G401 (cell line): ENCODE measurements at regions not wholly inside any gene's neighbourhood (a gene's known extent, or its start where the extent isn't known, plus 50 kb on each side); places are given as distances from the start of the nearest gene placed in this dataset.
"Not testable (repeated sequence)": the region's sequence is repeated elsewhere in the genome, so short reads cannot be mapped to it uniquely, and the experiment has no call there.

ENCODE experiments used
- DNase-seq: peaks from one replicate; pipeline ENCODE4 v3.0.0-alpha.2; 2015; ENCODE audit warnings: low spot score
- in situ Hi-C: cut with HindIII; loops from 2 replicates; pipeline ENCODE4 v1.10.0; 2016; ENCODE audit warnings: low sequenced_read_pairs, mixed read lengths

- in situ Hi-C loops = no loop called here
- DNase-seq = no peak
These were observed 55.0 kb upstream of the PPP1R2C start for GRCh38 chrX:42832764-42833549.

GRCh38 chrX:42833550-42833940 is 55.6 kb upstream of the PPP1R2C start:
- DNase-seq, in situ Hi-C loops: not testable (repeated sequence)

- in situ Hi-C loops = no loop called here
- no peak for DNase-seq
These were observed 59.3 kb upstream of the PPP1R2C start for GRCh38 chrX:42837101-42837726.

- DNase-seq = no peak
- in situ Hi-C loops = no loop called here
These were observed 59.8 kb upstream of the PPP1R2C start for GRCh38 chrX:42837747-42838146.

GRCh38 chrX:42839632-42840031 is 61.7 kb upstream of the PPP1R2C start:
- in situ Hi-C loops = no loop called here
- no peak for DNase-seq

GRCh38 chrX:42846741-42847140 is 68.8 kb upstream of the PPP1R2C start:
- in situ Hi-C loops = no loop called here
- DNase-seq = no peak

- DNase-seq = no peak
- in situ Hi-C loops = no loop called here
These were observed 77.3 kb upstream of the PPP1R2C start for GRCh38 chrX:42855259-42855658.

GRCh38 chrX:42857766-42858165 is 79.8 kb upstream of the PPP1R2C start:
- DNase-seq = no peak
- in situ Hi-C loops = no loop called here

- in situ Hi-C loops = no loop called here
- no peak for DNase-seq
These were observed 91.0 kb upstream of the PPP1R2C start for GRCh38 chrX:42869011-42869410.

GRCh38 chrX:42869659-42870476 is 91.9 kb upstream of the PPP1R2C start:
- in situ Hi-C loops = no loop called here
- DNase-seq = no peak

GRCh38 chrX:42886519-42886918 is 108.6 kb upstream of the PPP1R2C start:
- DNase-seq = no peak
- in situ Hi-C loops = no loop called here

- in situ Hi-C loops = no loop called here
- DNase-seq = no peak
These were observed 123.0 kb upstream of the PPP1R2C start for GRCh38 chrX:42900947-42901346.

- DNase-seq = no peak
- in situ Hi-C loops = no loop called here
These were observed 124.5 kb upstream of the PPP1R2C start for GRCh38 chrX:42902513-42902912.

- in situ Hi-C loops = no loop called here
- DNase-seq = no peak
These were observed 142.8 kb upstream of the PPP1R2C start for GRCh38 chrX:42920752-42921151.

GRCh38 chrX:42930071-42930470 is 152.1 kb upstream of the PPP1R2C start:
- in situ Hi-C loops = no loop called here
- no peak for DNase-seq

- DNase-seq = no peak
- in situ Hi-C loops = no loop called here
These were observed 153.0 kb upstream of the PPP1R2C start for GRCh38 chrX:42930951-42931350.

- in situ Hi-C loops = no loop called here
- no peak for DNase-seq
These were observed 155.2 kb upstream of the PPP1R2C start for GRCh38 chrX:42933187-42933586.

GRCh38 chrX:42934020-42934726 is 156.2 kb upstream of the PPP1R2C start:
- in situ Hi-C loops = no loop called here
- DNase-seq = no peak

GRCh38 chrX:42941671-42942070 is 163.7 kb upstream of the PPP1R2C start:
- no peak for DNase-seq
- in situ Hi-C loops = no loop called here
